Prostate gland (tissue), 2 donors: ENCODE measurements at regions not wholly inside any gene's neighbourhood (a gene's known extent, or its start where the extent isn't known, plus 50 kb on each side); places are given as distances from the start of the nearest gene placed in this dataset.

ENCODE experiments used
- DNase-seq: peaks from one replicate; pipeline ENCODE4 v3.0.0-alpha.2; 2019; ENCODE audit warnings: low spot score
- H3K27ac ChIP-seq, 2 donors: fragments of 200-600 bp; sonication (generic); 2 replicates each; pipeline ENCODE4 v1.5.1; 2017 to 2019
- H3K27me3 ChIP-seq: fragments of 200-600 bp; sonication (generic); replicated peaks from 2 replicates; pipeline ENCODE4 v1.5.1; 2019; ENCODE audit not compliant: insufficient read depth
- H3K36me3 ChIP-seq, 2 donors: fragments of 200-600 bp; sonication (generic); 1 replicate in 1 of 2; 2 replicates in 1 of 2; pipeline versions ENCODE4 v1.5.1 to v1.8.1; 2017 to 2019
- H3K4me1 ChIP-seq: fragments of 200-600 bp; sonication (generic); replicated peaks from 2 replicates; pipeline ENCODE4 v1.5.1; 2019
- H3K4me3 ChIP-seq, 2 donors: fragments of 200-600 bp; sonication (generic); 2 replicates each; pipeline ENCODE4 v1.5.1; 2017 to 2019
- H3K9me3 ChIP-seq: fragments of 200-600 bp; sonication (generic); 2 replicates; pipeline ENCODE4 v1.5.1; 2017
- CTCF ChIP-seq, 4 experiments: fragments of 200-600 bp in 2 of 4; fragments of 450-650 bp in 2 of 4; sonication (generic) in 2 of 4; IDR thresholded peaks; 1 replicate in 3 of 4; 2 replicates in 1 of 4; pipeline ENCODE4 v1.5.1; 2016 to 2019; ENCODE audit warnings: antibody characterized with exemption in 4 of 4, mild to moderate bottlenecking in 2 of 4, moderate library complexity in 2 of 4
- POLR2A ChIP-seq: fragments of 450-650 bp; IDR thresholded peaks from one replicate; pipeline ENCODE4 v1.6.1; 2016; ENCODE audit warnings: antibody characterized with exemption, mild to moderate bottlenecking
- POLR2AphosphoS5 ChIP-seq: sonication (generic); formaldehyde crosslinking; IDR thresholded peaks from one replicate; pipeline ENCODE4 v1.6.1; 2017; ENCODE audit warnings: antibody characterized with exemption
- WGBS: methylation state at CpG from one replicate; pipeline ENCODE4 v1.1.5; 2018; 5-methylcytosine and 5-hydroxymethylcytosine counted together
- intact Hi-C: fragments of 100-400 bp; cut with DNase I; formaldehyde crosslinking; loops from one replicate; pipeline ENCODE4 v1.14.2; 2022

DNA sequence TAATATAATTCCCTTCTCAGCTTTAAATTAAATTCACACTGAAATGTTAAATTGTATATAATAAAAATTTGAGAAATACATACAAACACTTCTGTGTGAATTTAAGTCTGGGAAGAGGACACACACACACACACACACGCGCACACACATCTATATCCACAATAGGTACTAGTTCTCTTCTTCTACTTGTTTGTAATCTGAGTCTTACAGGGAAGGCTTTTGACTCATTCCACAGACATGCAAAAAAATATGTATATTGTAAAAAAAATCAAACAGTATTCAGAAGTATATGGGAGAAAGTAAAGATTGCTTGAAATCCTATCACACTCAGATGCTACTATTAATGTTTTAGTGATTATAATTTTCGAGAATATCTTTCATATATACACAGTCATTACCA, 276.2 kb downstream of the MDFIC start:
- 92% methylated on average over 3 of the region's 3 CpGs for WGBS
- Histone ChIP-seq H3K27ac (no peak overlapping the region), H3K36me3 (no peaks in the 10 kb centered on the region), H3K4me3 (no peak overlapping the region), H3K4me1 (no peaks in the 10 kb centered on the region), H3K9me3 (no peaks in the 10 kb centered on the region), H3K27me3 (no peaks in the 10 kb centered on the region)
- intact Hi-C loops = no loop called here
- TF ChIP-seq CTCF (IDR thresholded peaks at IDR 0.05) (no peak), POLR2AphosphoS5 (no peak), POLR2A (no peak)
- DNase-seq = no peak

- TF ChIP-seq POLR2AphosphoS5 (no peak), POLR2A (no peak)
Observed at GRCh38 chr7:115195208-115195607, 273.3 kb downstream of the MDFIC start.

GRCh38 chr7:115191526-115191925, 269.6 kb downstream of the MDFIC start:
- H3K4me1 ChIP-seq = no peaks in the 10 kb centered on the region
- intact Hi-C loops = no loop called here
- no peak overlapping the region for H3K4me3 ChIP-seq
- WGBS = 35% methylated on average over 2 of the region's 2 CpGs
- DNase-seq = no peak
- TF ChIP-seq POLR2A = no peak
- no peak for TF ChIP-seq POLR2AphosphoS5
- no peak overlapping the region for H3K27ac ChIP-seq
- no peaks in the 10 kb centered on the region for H3K36me3 ChIP-seq
- no peaks in the 10 kb centered on the region for H3K9me3 ChIP-seq
- H3K27me3 ChIP-seq = no peaks in the 10 kb centered on the region

More at GRCh38 chr7:115195208-115195607, 273.3 kb downstream of the MDFIC start:
- no peak for DNase-seq
- H3K36me3 ChIP-seq = no peaks in the 10 kb centered on the region
- H3K27ac ChIP-seq = no peak overlapping the region
- H3K27me3 ChIP-seq = no peaks in the 10 kb centered on the region
- H3K4me1 ChIP-seq = no peaks in the 10 kb centered on the region
- 93% methylated on average over 2 of the region's 2 CpGs for WGBS
- intact Hi-C loops = no loop called here
- no peaks in the 10 kb centered on the region for H3K9me3 ChIP-seq
- H3K4me3 ChIP-seq = no peak overlapping the region

DNA sequence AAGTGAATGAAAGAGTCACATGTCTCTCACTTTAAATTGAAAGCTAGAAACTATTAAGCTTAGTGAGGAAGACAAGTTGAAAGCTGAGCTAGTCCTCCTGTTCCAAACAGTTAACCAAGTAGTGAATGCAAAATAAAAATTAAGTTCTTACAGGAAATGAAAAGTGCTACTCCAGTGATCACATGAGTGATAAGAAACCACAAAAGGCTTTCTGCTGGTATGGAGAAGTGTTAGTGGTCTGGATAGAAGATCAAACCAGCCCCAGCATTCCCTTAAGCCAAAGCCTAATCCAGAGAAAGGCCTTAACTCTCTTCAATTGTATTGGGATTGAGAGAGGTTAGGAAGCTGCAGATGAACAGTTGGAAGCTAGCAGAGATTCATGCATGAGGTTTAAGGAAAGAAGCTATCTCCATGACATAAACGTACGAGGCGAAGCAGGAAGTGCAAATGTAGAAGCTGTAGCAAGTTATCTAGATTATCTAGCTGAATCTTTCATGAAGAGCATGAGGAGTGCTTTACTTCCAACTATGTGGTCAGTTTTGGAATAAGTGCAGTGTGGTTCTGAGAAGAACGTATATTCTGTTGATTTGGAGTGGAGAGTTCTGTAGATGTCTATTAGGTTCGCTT, 261.6 kb downstream of the MDFIC start:
- no peaks in the 10 kb centered on the region for H3K9me3 ChIP-seq
- TF ChIP-seq POLR2AphosphoS5 = no peak
- TF ChIP-seq POLR2A = no peak
- TF ChIP-seq CTCF (IDR thresholded peaks at IDR 0.05) = no peak
- no peaks in the 10 kb centered on the region for H3K36me3 ChIP-seq
- 93% methylated on average over 5 of the region's 5 CpGs for WGBS
- no peak overlapping the region for H3K27ac ChIP-seq
- H3K4me1 ChIP-seq = no peaks in the 10 kb centered on the region
- H3K27me3 ChIP-seq = no peaks in the 10 kb centered on the region
- DNase-seq = no peak
- intact Hi-C loops = no loop called here
- no peak overlapping the region for H3K4me3 ChIP-seq

- Histone ChIP-seq H3K9me3 (no peaks in the 10 kb centered on the region), H3K27ac (no peak overlapping the region), H3K36me3 (no peaks in the 10 kb centered on the region), H3K4me1 (no peaks in the 10 kb centered on the region), H3K27me3 (no peaks in the 10 kb centered on the region), H3K4me3 (no peak overlapping the region)
- DNase-seq = no peak
- intact Hi-C loops = no loop called here
- WGBS = 50% methylated on average over 2 of the region's 2 CpGs
- TF ChIP-seq POLR2AphosphoS5 (no peak), CTCF (IDR thresholded peaks at IDR 0.05) (no peak), POLR2A (no peak)
Observed at GRCh38 chr7:115178835-115179234, 256.9 kb downstream of the MDFIC start.

DNA sequence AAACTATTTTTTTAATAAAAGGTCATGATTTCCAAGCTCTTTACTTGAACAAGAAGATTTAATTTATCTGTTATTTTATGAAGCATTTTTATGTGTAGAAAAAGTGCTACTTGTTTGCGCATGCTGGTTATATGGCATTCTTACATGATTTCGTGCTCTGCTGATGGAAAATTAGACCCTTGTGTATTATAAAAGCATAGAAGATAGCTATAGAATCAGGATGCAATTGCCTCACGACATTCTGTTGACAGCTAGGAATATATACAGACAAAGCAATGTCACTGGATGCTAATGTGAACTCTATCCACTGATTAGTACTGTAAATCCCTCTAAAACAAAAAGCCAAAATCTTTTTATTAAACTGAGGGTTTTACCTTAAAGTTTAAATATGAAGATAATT, 255.9 kb downstream of the MDFIC start:
- H3K36me3 ChIP-seq = no peaks in the 10 kb centered on the region
- no peak overlapping the region for H3K4me3 ChIP-seq
- no peak for TF ChIP-seq CTCF (IDR thresholded peaks at IDR 0.05)
- TF ChIP-seq POLR2A = no peak
- no peak for TF ChIP-seq POLR2AphosphoS5
- intact Hi-C loops = no loop called here
- WGBS = 85% methylated on average over 3 of the region's 3 CpGs
- no peaks in the 10 kb centered on the region for H3K27me3 ChIP-seq
- H3K27ac ChIP-seq = no peak overlapping the region
- no peaks in the 10 kb centered on the region for H3K4me1 ChIP-seq
- no peak for DNase-seq
- no peaks in the 10 kb centered on the region for H3K9me3 ChIP-seq
